HFF-Myc (cell line): ENCODE measurements at regions not wholly inside any gene's neighbourhood (a gene's known extent, or its start where the extent isn't known, plus 50 kb on each side); places are given as distances from the start of the nearest gene placed in this dataset.

Source experiments
- DNase-seq: peaks from one replicate; pipeline ENCODE4 v3.0.0-alpha.2; 2011; ENCODE audit warnings: low read depth; ENCODE audit errors: extremely low read depth
- H3K4me3 ChIP-seq: replicated peaks from 2 replicates; pipeline ENCODE4 v1.5.1; 2011; ENCODE audit warnings: low read depth, mild to moderate bottlenecking, control low read depth, low read length
- CTCF ChIP-seq: IDR thresholded peaks from 2 replicates; pipeline ENCODE4 v1.5.1; 2012; ENCODE audit warnings: mild to moderate bottlenecking, low read depth, low read length, control low read depth; ENCODE audit errors: missing control alignments

GRCh38 chr6:2542858-2543218 is 207.9 kb downstream of the MYLK4 start:
- no peak overlapping the region for H3K4me3 ChIP-seq
- TF ChIP-seq CTCF, result no peak
- DNase-seq, result no peak

GRCh38 chr6:2542101-2542857 is 208.4 kb downstream of the MYLK4 start:
- no peak for TF ChIP-seq CTCF
- H3K4me3 ChIP-seq, result no peak overlapping the region
- DNase-seq, result no peak

- no peak for TF ChIP-seq CTCF
- DNase-seq, result no peak
- no peak overlapping the region for H3K4me3 ChIP-seq
Observed at GRCh38 chr6:2536451-2536850, 214.3 kb downstream of the MYLK4 start.

- TF ChIP-seq CTCF, result no peak
- H3K4me3 ChIP-seq, result no peak overlapping the region
- no peak for DNase-seq
Observed at GRCh38 chr6:2535506-2535905, 215.2 kb downstream of the MYLK4 start.

- DNase-seq, result no peak
- TF ChIP-seq CTCF, result no peak
Observed at GRCh38 chr6:2534406-2535042, 216.2 kb downstream of the MYLK4 start.

GRCh38 chr6:2531426-2532215 is 219.1 kb downstream of the MYLK4 start:
- no peak for TF ChIP-seq CTCF
- H3K4me3 ChIP-seq, result no peak overlapping the region
- peak; percentile 77 for DNase-seq

More at GRCh38 chr6:2534406-2535042, 216.2 kb downstream of the MYLK4 start:
- H3K4me3 ChIP-seq, result no peak overlapping the region
